Thymus (tissue), 11 donors: ENCODE measurements at regions not wholly inside any gene's neighbourhood (a gene's known extent, or its start where the extent isn't known, plus 50 kb on each side); places are given as distances from the start of the nearest gene placed in this dataset.
"Not testable (repeated sequence)": the region's sequence is repeated elsewhere in the genome, so short reads cannot be mapped to it uniquely, and the experiment has no call there.

Experiments used
- DNase-seq, 9 donors: peaks; one replicate each; pipeline ENCODE4 v3.0.0-alpha.2; 2013; ENCODE audit warnings: low spot score in 9 of 9, low read depth in 6 of 9, missing footprints in 1 of 9
- H3K27ac ChIP-seq, 2 donors: one replicate each; pipeline ENCODE4 v1.5.1; 2013; ENCODE audit warnings: control low read depth in 1 of 2, low read depth in 1 of 2, low read length in 1 of 2, mild to moderate bottlenecking in 1 of 2, moderate library complexity in 1 of 2
- H3K27me3 ChIP-seq, 2 donors: one replicate each; pipeline ENCODE4 v1.5.1; 2013; ENCODE audit warnings: low read length in 1 of 2; ENCODE audit not compliant: control insufficient read depth in 2 of 2, insufficient read depth in 1 of 2
- H3K36me3 ChIP-seq, 2 donors: one replicate each; pipeline ENCODE4 v1.5.1; 2013; ENCODE audit warnings: low read length in 1 of 2, mild to moderate bottlenecking in 1 of 2, moderate library complexity in 1 of 2; ENCODE audit not compliant: control insufficient read depth in 2 of 2, insufficient read depth in 2 of 2
- H3K4me1 ChIP-seq, 2 donors: one replicate each; pipeline ENCODE4 v1.5.1; 2013; ENCODE audit warnings: low read length in 2 of 2; ENCODE audit not compliant: control insufficient read depth in 2 of 2, insufficient read depth in 2 of 2
- H3K4me3 ChIP-seq, 2 donors: one replicate each; pipeline ENCODE4 v1.5.1; 2013; ENCODE audit warnings: low read length in 2 of 2, control low read depth in 1 of 2, mild to moderate bottlenecking in 1 of 2
- H3K9me3 ChIP-seq, 2 donors: one replicate each; pipeline ENCODE4 v1.5.1; 2013; ENCODE audit warnings: low read length in 1 of 2, mild to moderate bottlenecking in 1 of 2; ENCODE audit not compliant: control insufficient read depth in 2 of 2, insufficient read depth in 1 of 2
- WGBS: extraction: QIAGEN DNeasy Blood & Tissue Kit; methylation state at CpG from one replicate; pipeline ENCODE4 v1.1.7; 2013; 5-methylcytosine and 5-hydroxymethylcytosine counted together
- donor health status: healthy.

- Histone ChIP-seq H3K27me3 (no peaks in the 10 kb centered on the region), H3K9me3 (no peaks in the 10 kb centered on the region), H3K4me3 (no peak overlapping the region), H3K36me3 (no peaks in the 10 kb centered on the region), H3K27ac (no peak overlapping the region), H3K4me1 (no peaks in the 10 kb centered on the region)
- no peak for DNase-seq
- WGBS, result 86% methylated on average over 3 of the region's 3 CpGs
Measured at GRCh38 chr4:159023741-159024140, 79.1 kb upstream of the RAPGEF2 start.

- Histone ChIP-seq H3K27me3 (no peaks in the 10 kb centered on the region), H3K27ac (no peak overlapping the region), H3K36me3 (no peaks in the 10 kb centered on the region), H3K9me3 (no peaks in the 10 kb centered on the region), H3K4me3 (no peak overlapping the region), H3K4me1 (no peaks in the 10 kb centered on the region)
- 87% methylated on average over 5 of the region's 5 CpGs for WGBS
- no peak for DNase-seq
Measured at GRCh38 chr4:159024266-159024665, 78.6 kb upstream of the RAPGEF2 start.

DNA sequence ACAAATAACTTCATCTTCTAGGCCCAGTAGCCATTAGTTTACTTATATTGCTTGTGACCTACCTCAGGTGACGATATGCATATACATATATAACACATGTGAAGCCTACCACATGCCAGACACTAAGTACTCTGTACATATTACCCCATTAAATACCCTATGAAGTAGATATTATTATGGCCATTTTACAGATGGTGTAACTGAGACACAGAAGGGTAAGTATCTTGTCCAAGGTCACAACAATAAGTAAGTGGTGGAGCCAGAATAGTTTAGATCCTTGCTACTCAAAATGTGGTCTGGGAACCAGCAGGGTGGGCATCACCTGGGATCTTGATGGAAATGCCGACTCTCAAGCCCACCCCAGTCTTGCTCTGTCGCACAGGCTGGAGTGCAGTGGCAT, 78.1 kb upstream of the RAPGEF2 start:
- H3K4me3 ChIP-seq, result no peak overlapping the region
- DNase-seq, result no peak
- no peaks in the 10 kb centered on the region for H3K4me1 ChIP-seq
- H3K9me3 ChIP-seq, result no peaks in the 10 kb centered on the region
- no peak overlapping the region for H3K27ac ChIP-seq
- no peaks in the 10 kb centered on the region for H3K36me3 ChIP-seq
- 98% methylated on average over 3 of the region's 3 CpGs for WGBS
- no peaks in the 10 kb centered on the region for H3K27me3 ChIP-seq

DNA sequence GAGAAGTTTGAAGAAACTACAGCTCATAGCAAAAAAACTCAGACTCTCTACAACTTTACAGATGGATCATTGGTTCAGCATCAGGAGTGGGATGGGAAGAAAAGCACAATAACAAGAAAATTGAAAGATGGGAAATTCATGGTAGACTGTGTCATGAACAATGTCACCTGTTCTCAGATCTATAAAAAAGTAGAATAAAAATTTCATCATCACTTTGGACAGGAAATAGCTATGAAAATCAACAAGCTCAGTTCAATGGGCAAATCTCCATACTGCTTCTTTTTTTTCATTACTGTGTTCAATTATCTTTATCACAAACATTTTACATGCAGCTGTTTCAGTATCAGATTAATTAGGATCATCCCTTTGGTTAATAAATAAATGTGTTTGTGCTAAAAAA, 76.5 kb upstream of the RAPGEF2 start:
- Histone ChIP-seq H3K36me3 (no peaks in the 10 kb centered on the region), H3K27ac (no peak overlapping the region), H3K4me3 (no peak overlapping the region), H3K4me1 (no peaks in the 10 kb centered on the region), H3K27me3 (no peaks in the 10 kb centered on the region), H3K9me3 (no peaks in the 10 kb centered on the region)
- no peak for DNase-seq

DNA sequence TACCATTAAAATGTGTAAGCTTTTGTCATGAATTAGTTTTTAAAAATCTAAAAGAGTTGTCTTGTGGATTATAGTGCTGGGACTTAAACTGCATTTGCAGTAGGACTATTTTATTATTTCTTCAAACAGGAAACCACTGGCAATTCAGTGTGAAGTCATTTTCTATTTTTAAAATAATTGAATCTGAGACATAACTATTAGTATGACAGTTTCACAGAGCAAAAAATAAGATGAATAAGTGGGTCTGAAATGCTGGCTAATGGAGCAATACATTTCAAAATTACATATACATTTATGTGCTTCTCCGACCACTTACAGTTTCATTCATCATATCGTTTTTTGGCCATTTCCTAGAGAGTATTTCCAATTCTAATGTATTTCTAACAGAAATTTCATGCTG, 75.3 kb upstream of the RAPGEF2 start:
- Histone ChIP-seq H3K4me3 (no peak overlapping the region), H3K27ac (no peak overlapping the region), H3K36me3 (no peaks in the 10 kb centered on the region), H3K4me1 (no peaks in the 10 kb centered on the region), H3K9me3 (no peaks in the 10 kb centered on the region), H3K27me3 (no peaks in the 10 kb centered on the region)
- WGBS, result 79% methylated on average over 2 of the region's 2 CpGs
- DNase-seq, result no peak

- Histone ChIP-seq H3K27me3 (no peaks in the 10 kb centered on the region), H3K4me1 (no peaks in the 10 kb centered on the region), H3K27ac (no peak overlapping the region), H3K36me3 (no peaks in the 10 kb centered on the region), H3K9me3 (no peaks in the 10 kb centered on the region), H3K4me3 (no peak overlapping the region)
- DNase-seq, result no peak
- 96% methylated on average over 1 of the region's 1 CpG for WGBS
Measured at GRCh38 chr4:159029481-159029880, 73.4 kb upstream of the RAPGEF2 start.

GRCh38 chr4:159030297-159030696, 72.6 kb upstream of the RAPGEF2 start:
- H3K9me3 ChIP-seq, H3K27ac ChIP-seq, H3K4me1 ChIP-seq, DNase-seq, H3K27me3 ChIP-seq, H3K4me3 ChIP-seq, H3K36me3 ChIP-seq: not testable (repeated sequence)
- WGBS, result 97% methylated on average over 2 of the region's 2 CpGs

DNA sequence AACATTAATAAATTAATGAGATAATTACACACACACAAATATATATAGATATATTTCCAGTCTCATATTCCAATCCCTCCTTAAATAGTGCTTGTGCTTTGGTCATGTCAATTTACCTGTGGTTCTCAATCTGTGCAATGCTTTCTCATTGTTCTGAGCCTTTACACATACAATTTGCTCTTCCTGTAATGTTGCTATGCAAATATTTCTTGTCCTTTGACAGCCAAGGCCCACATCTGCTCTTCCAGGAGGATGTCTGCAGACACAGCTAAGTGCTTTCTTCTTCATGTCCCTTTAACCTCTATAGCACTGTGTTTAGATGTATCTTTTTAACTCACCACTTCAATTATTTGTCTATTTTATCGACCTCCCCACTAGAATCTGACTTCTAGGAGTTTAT, 67.3 kb upstream of the RAPGEF2 start:
- 87% methylated on average over 1 of the region's 1 CpG for WGBS
- Histone ChIP-seq H3K4me1 (no peaks in the 10 kb centered on the region), H3K27ac (no peak overlapping the region), H3K36me3 (no peaks in the 10 kb centered on the region), H3K4me3 (no peak overlapping the region), H3K9me3 (no peaks in the 10 kb centered on the region), H3K27me3 (no peaks in the 10 kb centered on the region)
- DNase-seq, result no peak

DNA sequence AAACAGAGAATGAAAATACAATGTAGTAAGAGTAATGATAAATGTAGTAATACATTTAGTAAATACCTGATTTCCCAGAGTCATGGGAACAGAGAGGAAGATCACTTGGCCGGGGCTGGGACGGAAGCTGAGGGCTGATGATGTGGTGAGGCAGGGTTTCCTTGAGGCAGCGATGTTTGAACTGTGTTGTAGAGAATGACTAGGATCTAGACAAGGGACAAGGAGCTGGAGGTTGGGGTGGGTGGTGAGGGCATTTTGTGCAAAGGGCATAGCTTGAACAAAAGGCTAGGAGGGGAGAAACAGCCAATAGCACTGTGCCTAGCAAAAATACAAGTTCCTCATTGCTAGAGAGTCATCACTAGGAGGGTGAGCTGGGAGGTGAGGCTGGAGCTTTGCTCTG, 64.3 kb upstream of the RAPGEF2 start:
- Histone ChIP-seq H3K27ac (no peak overlapping the region), H3K4me1 (no peaks in the 10 kb centered on the region), H3K27me3 (no peaks in the 10 kb centered on the region), H3K4me3 (no peak overlapping the region), H3K9me3 (no peaks in the 10 kb centered on the region), H3K36me3 (no peaks in the 10 kb centered on the region)
- no peak for DNase-seq
- WGBS, result 63% methylated on average over 3 of the region's 3 CpGs
